Endothelial cell of umbilical vein (primary cell): ENCODE measurements at regions not wholly inside any gene's neighbourhood (a gene's known extent, or its start where the extent isn't known, plus 50 kb on each side); places are given as distances from the start of the nearest gene placed in this dataset.

ENCODE experiments used
- BruUV-seq: library from RNA; stranded (reverse); fragments of 400-500 nt; replicated peaks from 2 replicates; lab custom pipeline; 2021; lab: Mats Ljungman, UMichigan
- CTCF ChIA-PET: fragments of 300-600, 350-600 bp; sonication (Branson Sonifier 250); formaldehyde crosslinking; loops from one replicate; lab custom pipeline; 2021; ENCODE audit warnings: antibody characterized with exemption, inconsistent platforms; lab: Charles Lee
- POLR2A ChIA-PET: fragments of 300-600, 350-600 bp; sonication (Branson Sonifier 250); formaldehyde crosslinking; loops from one replicate; lab custom pipeline; 2021; ENCODE audit warnings: antibody characterized with exemption, inconsistent platforms; lab: Charles Lee
- DNase-seq: peaks from one replicate; pipeline ENCODE4 v3.0.0-alpha.2; 2011; ENCODE audit warnings: low read depth, low spot score
- FAIRE-seq: peaks from 2 replicates; lab custom pipeline; 2011; peaks lifted over from hg19 to GRCh38; lab: Jason Lieb, UNC
- H2AFZ ChIP-seq: 2 replicates; pipeline ENCODE4 v1.6.0; 2012; ENCODE audit warnings: low read depth, low read length, control low read depth, inconsistent platforms
- H3K27ac ChIP-seq: 2 replicates; pipeline ENCODE4 v1.5.1; 2011; ENCODE audit warnings: low read depth, mild to moderate bottlenecking, control low read depth, low read length, moderate library complexity; ENCODE audit not compliant: insufficient read depth
- H3K27me3 ChIP-seq, 2 experiments: 2 replicates each; pipeline versions ENCODE4 v1.6.0 to v1.6.1; 2011; ENCODE audit warnings: low read length in 2 of 2, mixed read lengths in 1 of 2; ENCODE audit not compliant: control insufficient read depth in 2 of 2, insufficient read depth in 2 of 2
- H3K36me3 ChIP-seq, 2 experiments: 2 replicates in 1 of 2; 3 replicates in 1 of 2; pipeline ENCODE4 v1.5.1; 2011; ENCODE audit warnings: low read length in 2 of 2, mild to moderate bottlenecking in 1 of 2, moderate library complexity in 1 of 2; ENCODE audit not compliant: control insufficient read depth in 2 of 2, insufficient read depth in 2 of 2; ENCODE audit errors: extremely low read depth in 1 of 2
- H3K4me1 ChIP-seq: 3 replicates; pipeline ENCODE4 v1.5.1; 2011; ENCODE audit warnings: mild to moderate bottlenecking, low read length; ENCODE audit not compliant: control insufficient read depth, insufficient read depth; ENCODE audit errors: extremely low read depth
- H3K4me2 ChIP-seq: 2 replicates; pipeline ENCODE4 v1.6.1; 2011; ENCODE audit warnings: low read length, control low read depth, mixed read lengths; ENCODE audit not compliant: insufficient read depth
- H3K4me3 ChIP-seq, 3 experiments: fragments of 200-600 bp in 1 of 3; sonication (generic), shearing (Covaris generic) in 1 of 3; replicated peaks in 1 of 3; 2 replicates each; pipeline ENCODE4 v1.5.1; 2011 to 2016; ENCODE audit warnings: control low read depth in 3 of 3, low read length in 3 of 3, mild to moderate bottlenecking in 2 of 3, inconsistent platforms in 1 of 3, low read depth in 1 of 3, moderate library complexity in 1 of 3; ENCODE audit not compliant: insufficient read depth in 1 of 3
- H3K79me2 ChIP-seq: 2 replicates; pipeline ENCODE4 v1.6.0; 2012; ENCODE audit warnings: low read length, inconsistent platforms; ENCODE audit not compliant: control insufficient read depth, insufficient read depth
- H3K9ac ChIP-seq: replicated peaks from 2 replicates; pipeline ENCODE3; 2011; ENCODE audit warnings: low read length, control low read depth; ENCODE audit not compliant: insufficient read depth; ENCODE audit errors: extremely low read depth
- H3K9me1 ChIP-seq: replicated peaks from 3 replicates; pipeline ENCODE4 v1.6.0; 2011; ENCODE audit warnings: mild to moderate bottlenecking, low read length; ENCODE audit not compliant: control insufficient read depth, insufficient read depth; ENCODE audit errors: extremely low read depth
- H3K9me3 ChIP-seq: replicated peaks from 2 replicates; pipeline ENCODE4 v1.5.1; 2012; ENCODE audit warnings: low read length, inconsistent platforms; ENCODE audit not compliant: control insufficient read depth, insufficient read depth
- H4K20me1 ChIP-seq: replicated peaks from 2 replicates; pipeline ENCODE3; 2011; ENCODE audit warnings: mild to moderate bottlenecking, low read length; ENCODE audit not compliant: control insufficient read depth, insufficient read depth; ENCODE audit errors: extremely low read depth
- CTCF ChIP-seq, 2 donors: IDR thresholded peaks; 1 replicate in 1 of 2; 2 replicates in 1 of 2; pipeline ENCODE4 v1.5.1; 2011; ENCODE audit warnings: low read length in 2 of 2, mild to moderate bottlenecking in 2 of 2, moderate library complexity in 2 of 2, control low read depth in 1 of 2, inconsistent platforms in 1 of 2, low read depth in 1 of 2; ENCODE audit not compliant: insufficient read depth in 1 of 2; ENCODE audit errors: extremely low read depth in 1 of 2
- EZH2 ChIP-seq: IDR thresholded peaks from 2 replicates; pipeline ENCODE4 v1.6.1; 2012; ENCODE audit warnings: borderline replicate concordance, low read depth, mild to moderate bottlenecking, moderate library complexity, low read length, inconsistent platforms; ENCODE audit not compliant: severe bottlenecking
- FOS ChIP-seq: IDR thresholded peaks from 2 replicates; pipeline ENCODE4 v1.6.1; 2011; ENCODE audit warnings: mild to moderate bottlenecking, low read length, moderate library complexity, borderline replicate concordance; ENCODE audit not compliant: insufficient read depth
- GATA2 ChIP-seq: IDR thresholded peaks from 2 replicates; pipeline ENCODE4 v1.7.0; 2011; ENCODE audit warnings: low read depth, mild to moderate bottlenecking, moderate library complexity, mixed read lengths, low read length; ENCODE audit not compliant: insufficient read length, insufficient read depth
- JUN ChIP-seq: IDR thresholded peaks from 2 replicates; pipeline ENCODE4 v1.6.1; 2011; ENCODE audit warnings: borderline replicate concordance, low read depth; ENCODE audit not compliant: insufficient read length, insufficient read depth
- MAX ChIP-seq: IDR thresholded peaks from 2 replicates; pipeline ENCODE4 v1.6.1; 2011; ENCODE audit not compliant: insufficient read depth, insufficient read length
- MYC ChIP-seq: IDR thresholded peaks from one replicate; pipeline ENCODE4 v1.6.1; 2011; ENCODE audit warnings: mild to moderate bottlenecking, low read depth, low read length
- POLR2A ChIP-seq: IDR thresholded peaks from 2 replicates; pipeline ENCODE4 v1.6.1; 2012; ENCODE audit warnings: low read depth, mild to moderate bottlenecking, control low read depth, low read length
- POLR2AphosphoS5 ChIP-seq: IDR thresholded peaks from 2 replicates; pipeline ENCODE4 v1.6.1; 2012; ENCODE audit warnings: low read depth, mild to moderate bottlenecking, control low read depth, low read length, moderate library complexity; ENCODE audit not compliant: insufficient read depth
- dilution Hi-C: fragments of 300-500 bp; cut with MboI; formaldehyde crosslinking; loops from one replicate; pipeline ENCODE4 v1.15.0; 2019; ENCODE audit warnings: low sequenced_read_pairs; ENCODE audit not compliant: extremely low pct_ligation_motif_present
- intact Hi-C: fragments of 100-400 bp; cut with micrococcal nuclease; formaldehyde crosslinking; loops from one replicate; pipeline ENCODE4 v1.10.0; 2022

- Histone ChIP-seq H2AFZ (no peak overlapping the region), H3K4me3 (no peak overlapping the region), H3K79me2 (no peaks in the 10 kb centered on the region), H3K4me2 (no peak overlapping the region), H3K9me3 (peaks cover 9% of the 10 kb centered on the region), H3K9ac (no peak overlapping the region), H3K36me3 (no peaks in the 10 kb centered on the region), H4K20me1 (no peaks in the 10 kb centered on the region), H3K27ac (no peak overlapping the region), H3K27me3 (no peaks in the 10 kb centered on the region), H3K9me1 (no peaks in the 10 kb centered on the region), H3K4me1 (no peaks in the 10 kb centered on the region)
- CTCF ChIA-PET: no interaction called here
- dilution Hi-C loops: no loop called here
- POLR2A ChIA-PET: no interaction called here
- intact Hi-C loops: no loop called here
- TF ChIP-seq MAX (no peak), FOS (no peak), EZH2 (no peak), GATA2 (no peak), JUN (no peak), CTCF (IDR thresholded peaks at IDR 0.05; ENCODE audit: extremely low read depth in 1 of 2, insufficient read depth in 1 of 2, low read depth in 1 of 2, low read length in 2 of 2) (no peak)
- DNase-seq (no peak), FAIRE-seq (no peak)
- BruUV-seq: no TSS peak
Measured at GRCh38 chr18:78918707-78919106, 60.9 kb upstream of the SALL3 start.

- H3K9ac ChIP-seq: no peak overlapping the region
- FAIRE-seq (no peak), DNase-seq (no peak)
- no peaks in the 10 kb centered on the region for H3K4me1 ChIP-seq
- H3K79me2 ChIP-seq: no peaks in the 10 kb centered on the region
- no peaks in the 10 kb centered on the region for H4K20me1 ChIP-seq
- POLR2A ChIA-PET: no interaction called here
- H3K4me3 ChIP-seq: no peak overlapping the region
- dilution Hi-C loops: no loop called here
- no peaks in the 10 kb centered on the region for H3K27me3 ChIP-seq
- no TSS peak for BruUV-seq
- no peaks in the 10 kb centered on the region for H3K36me3 ChIP-seq
- intact Hi-C loops: no loop called here
- no peak overlapping the region for H2AFZ ChIP-seq
- H3K9me3 ChIP-seq: peaks cover 5% of the 10 kb centered on the region
- TF ChIP-seq MYC (no peak), GATA2 (no peak), JUN (no peak), CTCF (IDR thresholded peaks at IDR 0.05; ENCODE audit: extremely low read depth in 1 of 2, insufficient read depth in 1 of 2, low read depth in 1 of 2, low read length in 2 of 2) (no peak), MAX (no peak), POLR2A (no peak), FOS (no peak), POLR2AphosphoS5 (no peak), EZH2 (no peak)
- no peak overlapping the region for H3K4me2 ChIP-seq
- H3K27ac ChIP-seq: no peak overlapping the region
- CTCF ChIA-PET: no interaction called here
- no peaks in the 10 kb centered on the region for H3K9me1 ChIP-seq
Measured at GRCh38 chr18:78919956-78920355, 59.7 kb upstream of the SALL3 start.
